ENCODE measurements at regions not wholly inside any gene's neighbourhood (a gene's known extent, or its start where the extent isn't known, plus 50 kb on each side); places are given as distances from the start of the nearest gene placed in this dataset.

DNA sequence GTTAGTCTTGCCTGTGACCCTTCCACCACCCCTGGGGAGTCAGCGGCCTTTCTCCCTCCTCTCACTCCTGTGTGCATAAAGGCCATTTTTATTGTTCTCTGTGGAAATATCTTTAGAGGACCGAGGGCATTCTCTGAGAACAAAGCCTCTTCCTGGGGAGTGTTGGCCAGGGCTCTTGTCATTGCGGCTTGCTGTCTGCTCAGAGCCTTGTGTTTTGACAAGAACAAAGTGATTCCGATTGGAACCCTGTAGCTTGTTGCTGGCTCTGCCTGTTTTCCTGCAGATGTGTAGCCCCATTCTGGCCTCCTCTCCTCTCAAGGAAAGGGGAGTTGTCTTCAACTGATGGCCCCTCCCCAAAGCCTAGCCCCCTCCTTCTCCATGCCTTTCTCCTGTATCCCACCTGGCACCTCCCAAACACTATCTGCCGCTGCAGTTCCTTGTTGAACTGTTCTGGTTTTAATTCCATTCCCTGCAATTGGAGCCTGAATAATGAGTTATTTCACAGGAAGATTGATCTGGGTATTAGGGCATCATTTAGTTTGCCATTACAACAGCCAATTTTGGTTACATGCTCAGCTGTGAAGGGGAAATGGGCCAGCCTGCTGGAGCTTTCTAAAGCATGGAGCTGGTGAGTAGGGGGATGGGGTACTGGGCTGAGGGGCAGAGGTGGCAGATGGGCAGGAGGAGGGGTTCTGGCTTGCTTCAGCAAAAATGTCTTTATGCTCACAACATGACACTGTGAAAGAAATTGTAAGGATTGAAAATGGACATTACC lies 252.5 kb downstream of the LRFN2 start:
- WGBS, 2 donors, result 45 to 50% methylated on average over 5 of the region's 5 CpGs
- no peak for DNase-seq (ENCODE audit: low spot score in 2 of 2)
- intact Hi-C loops (cut with DNase I; ENCODE audit: low total_unique reads), result no loop called here
- no peak overlapping the region for H3K4me3 ChIP-seq (ENCODE audit: low read depth, poor library complexity, severe bottlenecking)
- TF ChIP-seq POLR2A (IDR thresholded peaks at IDR 0.05), result no peak
- TF ChIP-seq, protein P1, sequence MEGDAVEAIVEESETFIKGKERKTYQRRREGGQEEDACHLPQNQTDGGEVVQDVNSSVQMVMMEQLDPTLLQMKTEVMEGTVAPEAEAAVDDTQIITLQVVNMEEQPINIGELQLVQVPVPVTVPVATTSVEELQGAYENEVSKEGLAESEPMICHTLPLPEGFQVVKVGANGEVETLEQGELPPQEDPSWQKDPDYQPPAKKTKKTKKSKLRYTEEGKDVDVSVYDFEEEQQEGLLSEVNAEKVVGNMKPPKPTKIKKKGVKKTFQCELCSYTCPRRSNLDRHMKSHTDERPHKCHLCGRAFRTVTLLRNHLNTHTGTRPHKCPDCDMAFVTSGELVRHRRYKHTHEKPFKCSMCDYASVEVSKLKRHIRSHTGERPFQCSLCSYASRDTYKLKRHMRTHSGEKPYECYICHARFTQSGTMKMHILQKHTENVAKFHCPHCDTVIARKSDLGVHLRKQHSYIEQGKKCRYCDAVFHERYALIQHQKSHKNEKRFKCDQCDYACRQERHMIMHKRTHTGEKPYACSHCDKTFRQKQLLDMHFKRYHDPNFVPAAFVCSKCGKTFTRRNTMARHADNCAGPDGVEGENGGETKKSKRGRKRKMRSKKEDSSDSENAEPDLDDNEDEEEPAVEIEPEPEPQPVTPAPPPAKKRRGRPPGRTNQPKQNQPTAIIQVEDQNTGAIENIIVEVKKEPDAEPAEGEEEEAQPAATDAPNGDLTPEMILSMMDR (IDR thresholded peaks at IDR 0.05), result no peak

DNA sequence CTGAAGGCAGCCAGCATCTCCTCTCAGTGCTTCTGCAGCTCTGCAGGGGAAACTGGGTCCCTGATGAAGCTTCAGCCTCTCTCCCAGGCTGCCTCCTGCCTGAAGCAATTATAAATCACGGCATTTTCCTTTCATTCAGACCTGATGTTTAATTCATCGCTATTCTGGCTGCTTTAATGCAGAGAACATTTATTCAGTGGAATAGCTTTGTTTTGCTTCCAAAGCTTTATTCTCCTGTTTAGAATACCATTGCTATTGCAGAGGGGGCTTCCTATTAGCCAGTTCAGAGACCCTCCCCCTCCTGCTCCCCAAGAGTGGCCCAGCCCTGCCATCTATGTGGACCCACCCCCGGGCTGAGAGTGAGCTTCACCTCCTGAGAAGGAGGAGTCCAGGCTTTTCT lies 255.6 kb downstream of the LRFN2 start:
- TF ChIP-seq POLR2A (IDR thresholded peaks at IDR 0.05), result no peak
- TF ChIP-seq, protein P1 (IDR thresholded peaks at IDR 0.05), result no peak
- H3K4me3 ChIP-seq (ENCODE audit: low read depth, poor library complexity, severe bottlenecking), result no peak overlapping the region
- WGBS, 2 donors, result 46 to 67% methylated on average over 3 of the region's 3 CpGs
- intact Hi-C loops (cut with DNase I; ENCODE audit: low total_unique reads), result no loop called here
- DNase-seq (ENCODE audit: low spot score in 2 of 2), result no peak

DNA sequence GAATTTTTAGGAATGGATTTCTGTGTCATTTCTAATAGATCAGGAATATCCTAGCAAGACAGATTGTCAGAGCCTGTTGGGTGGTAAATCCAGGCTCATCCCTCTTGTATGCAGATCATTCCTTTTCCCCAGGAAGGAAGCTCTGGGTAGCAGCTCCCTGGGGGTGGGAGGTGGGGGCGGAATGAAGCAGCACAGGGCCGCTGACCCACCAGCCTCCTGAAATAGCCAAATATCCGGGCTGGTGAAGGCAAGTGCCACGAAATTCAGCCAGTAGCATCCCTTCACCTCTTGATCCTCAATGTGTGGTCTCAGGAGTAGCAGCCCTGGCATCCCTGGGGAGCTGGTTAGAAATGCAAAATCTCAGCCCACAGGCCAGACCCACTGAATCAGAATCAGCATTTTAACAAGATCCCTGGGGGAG lies 256.9 kb downstream of the LRFN2 start:
- TF ChIP-seq, protein P1 (IDR thresholded peaks at IDR 0.05), result no peak
- TF ChIP-seq POLR2A (IDR thresholded peaks at IDR 0.05), result no peak
- no peak overlapping the region for H3K4me3 ChIP-seq (ENCODE audit: low read depth, poor library complexity, severe bottlenecking)
- WGBS, 2 donors, result 35 to 48% methylated on average over 4 of the region's 4 CpGs
- DNase-seq (ENCODE audit: low spot score in 2 of 2), result no peak
- intact Hi-C loops (cut with DNase I; ENCODE audit: low total_unique reads), result no loop called here

DNA sequence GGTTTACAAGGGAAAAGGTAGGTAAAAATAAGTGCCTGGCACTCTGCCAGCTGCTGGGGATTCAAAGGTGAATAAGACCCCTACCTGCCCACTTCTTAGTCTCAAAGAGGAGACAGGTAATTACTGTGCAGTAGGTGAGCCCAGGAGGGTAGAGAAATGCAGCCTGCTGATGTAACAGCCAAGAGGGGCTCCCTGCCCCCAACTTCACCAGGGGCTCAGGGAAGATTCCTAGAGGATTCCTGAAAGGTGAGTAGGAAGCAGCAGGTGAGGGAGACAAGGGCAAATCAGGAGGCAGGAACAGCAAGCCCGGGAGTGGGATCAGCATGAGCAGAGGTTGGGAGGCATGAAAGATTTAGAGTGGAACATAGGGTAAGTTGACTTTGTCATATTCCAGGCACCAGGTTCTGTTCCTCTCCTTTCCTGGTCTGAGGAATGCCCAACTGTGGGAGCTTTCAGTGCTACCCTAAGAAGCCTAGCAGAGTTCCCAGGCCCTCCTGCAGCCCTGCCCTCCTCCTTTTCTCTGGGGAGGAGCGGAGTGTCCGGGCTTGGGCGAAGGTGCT lies 258.1 kb downstream of the LRFN2 start:
- no peak for DNase-seq (ENCODE audit: low spot score in 2 of 2)
- TF ChIP-seq, protein P1 (IDR thresholded peaks at IDR 0.05), result no peak
- no peak for TF ChIP-seq POLR2A (IDR thresholded peaks at IDR 0.05)
- intact Hi-C loops (cut with DNase I; ENCODE audit: low total_unique reads), result loop anchor here (5.0 kb wide), 1 partner anchor 258 kb away; the partner anchor contains the start of gene LRFN2
- WGBS, 2 donors, result 84 to 86% methylated on average over 4 of the region's 4 CpGs
- no peak overlapping the region for H3K4me3 ChIP-seq (ENCODE audit: low read depth, poor library complexity, severe bottlenecking)

DNA sequence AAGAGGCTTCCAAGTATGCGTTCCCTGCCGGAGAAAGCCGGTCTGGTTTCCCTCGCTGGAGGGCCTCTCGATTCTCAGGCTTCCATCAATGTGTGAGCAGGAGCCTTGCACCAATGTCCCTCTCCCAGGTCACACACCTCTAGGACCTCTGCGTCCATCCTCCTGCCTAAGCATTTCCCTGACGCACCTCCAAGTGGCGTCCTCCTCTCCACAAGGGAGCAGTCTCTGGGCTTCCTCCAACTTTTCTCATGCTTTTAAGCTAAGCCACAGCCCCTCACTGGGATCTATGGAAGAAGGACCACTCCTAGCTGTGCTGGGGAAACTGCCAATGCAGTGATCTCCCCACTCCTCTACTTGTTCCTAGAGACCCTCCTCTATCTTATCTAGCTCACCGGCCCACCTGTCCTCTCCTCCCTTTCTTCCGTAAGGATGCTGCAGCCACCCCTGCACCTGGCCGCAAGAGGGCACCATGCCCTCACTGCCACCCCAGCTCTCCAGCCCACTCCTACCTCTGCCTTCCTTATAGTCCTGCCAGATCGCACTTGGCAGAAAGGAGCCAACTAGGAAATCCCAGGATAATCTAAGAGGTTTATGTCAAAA lies 258.7 kb downstream of the LRFN2 start:
- WGBS, 2 donors, result 41 to 50% methylated on average over 12 of the region's 12 CpGs
- intact Hi-C loops (cut with DNase I; ENCODE audit: low total_unique reads), result loop anchor here (5.0 kb wide), 1 partner anchor 259 kb away; the partner anchor contains the start of gene LRFN2
- no peak overlapping the region for H3K4me3 ChIP-seq (ENCODE audit: low read depth, poor library complexity, severe bottlenecking)
- TF ChIP-seq, protein P1 (IDR thresholded peaks at IDR 0.05), result no peak
- TF ChIP-seq POLR2A (IDR thresholded peaks at IDR 0.05), result no peak
- peak in 1 of 2 donors; percentile 15 for DNase-seq (ENCODE audit: low spot score in 2 of 2)

Data from lower leg skin (tissue), 4 donors.